SK-N-SH treated with all-trans-retinoic acid at 6 μM for 48 hours (cell line): ENCODE measurements at regions not wholly inside any gene's neighbourhood (a gene's known extent, or its start where the extent isn't known, plus 50 kb on each side); places are given as distances from the start of the nearest gene placed in this dataset.

Experiments
- ZC3H10 ChIP-seq: fragments of 250-450 bp; sonication (Bioruptor Pico); IDR thresholded peaks from 2 replicates; pipeline ENCODE4 v1.5.1; 2021; ENCODE audit warnings: mild to moderate bottlenecking, moderate library complexity
- TF ChIP-seq, protein P1 (sequence below): fragments of 250-450 bp; sonication (Bioruptor Pico); IDR thresholded peaks from 2 replicates; pipeline ENCODE4 v1.8.0; 2020; ENCODE audit warnings: mild to moderate bottlenecking, moderate library complexity, borderline replicate concordance

DNA sequence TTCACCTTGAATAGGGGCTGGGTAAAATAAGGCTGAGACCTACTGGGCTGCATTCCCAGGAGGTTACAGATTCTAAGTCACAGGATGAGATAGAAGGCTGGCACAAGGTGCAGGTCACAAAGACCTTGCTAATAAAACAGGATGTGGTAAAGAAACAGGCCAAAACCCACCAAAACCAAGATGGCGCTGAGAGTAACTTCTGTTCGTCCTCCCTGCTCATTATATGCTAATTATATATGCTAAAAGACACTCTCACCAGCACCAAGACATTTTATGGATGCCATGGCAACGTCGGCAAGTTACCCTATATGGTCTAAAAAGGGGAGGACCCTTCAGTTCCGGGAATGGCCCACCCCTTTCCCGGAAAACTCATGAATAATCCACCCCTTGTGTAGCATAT lies 711.5 kb upstream of the KLHL29 start:
- no peak for TF ChIP-seq ZC3H10 (CRISPR knock-in tag)
- TF ChIP-seq, protein P1, sequence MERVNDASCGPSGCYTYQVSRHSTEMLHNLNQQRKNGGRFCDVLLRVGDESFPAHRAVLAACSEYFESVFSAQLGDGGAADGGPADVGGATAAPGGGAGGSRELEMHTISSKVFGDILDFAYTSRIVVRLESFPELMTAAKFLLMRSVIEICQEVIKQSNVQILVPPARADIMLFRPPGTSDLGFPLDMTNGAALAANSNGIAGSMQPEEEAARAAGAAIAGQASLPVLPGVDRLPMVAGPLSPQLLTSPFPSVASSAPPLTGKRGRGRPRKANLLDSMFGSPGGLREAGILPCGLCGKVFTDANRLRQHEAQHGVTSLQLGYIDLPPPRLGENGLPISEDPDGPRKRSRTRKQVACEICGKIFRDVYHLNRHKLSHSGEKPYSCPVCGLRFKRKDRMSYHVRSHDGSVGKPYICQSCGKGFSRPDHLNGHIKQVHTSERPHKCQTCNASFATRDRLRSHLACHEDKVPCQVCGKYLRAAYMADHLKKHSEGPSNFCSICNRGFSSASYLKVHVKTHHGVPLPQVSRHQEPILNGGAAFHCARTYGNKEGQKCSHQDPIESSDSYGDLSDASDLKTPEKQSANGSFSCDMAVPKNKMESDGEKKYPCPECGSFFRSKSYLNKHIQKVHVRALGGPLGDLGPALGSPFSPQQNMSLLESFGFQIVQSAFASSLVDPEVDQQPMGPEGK (CRISPR knock-in tag): no peak
